ENCODE measurements at regions not wholly inside any gene's neighbourhood (a gene's known extent, or its start where the extent isn't known, plus 50 kb on each side); places are given as distances from the start of the nearest gene placed in this dataset.

- Histone ChIP-seq H3K9me3 (no peaks in the 10 kb centered on the region), H3K27me3 (replicated peaks; ENCODE audit: control insufficient read depth, insufficient read depth, low read length) (0 out of 2 replicates have a peak, but pooled peaks cover 1% of the 10 kb centered on the region), H3K4me3 (ENCODE audit: low read depth, low read length) (no peak overlapping the region), H3K36me3 (ENCODE audit: control insufficient read depth, insufficient read depth, low read length) (no peaks in the 10 kb centered on the region), H3K4me1 (no peaks in the 10 kb centered on the region)
- H3K4me3 Mint-ChIP-seq (ENCODE audit: unreplicated experiment), result no peak overlapping the region
- H3K9me3 Mint-ChIP-seq (ENCODE audit: unreplicated experiment), result no peaks in the 10 kb centered on the region
- ChIA-PET POLR2A (no interaction called here), CTCF (no interaction called here)
- no peak overlapping the region for H3K27ac Mint-ChIP-seq (ENCODE audit: unreplicated experiment)
- peaks cover 13% of the 10 kb centered on the region for H3K27me3 Mint-ChIP-seq (ENCODE audit: insufficient read depth, unreplicated experiment)
- TF ChIP-seq, protein P1, sequence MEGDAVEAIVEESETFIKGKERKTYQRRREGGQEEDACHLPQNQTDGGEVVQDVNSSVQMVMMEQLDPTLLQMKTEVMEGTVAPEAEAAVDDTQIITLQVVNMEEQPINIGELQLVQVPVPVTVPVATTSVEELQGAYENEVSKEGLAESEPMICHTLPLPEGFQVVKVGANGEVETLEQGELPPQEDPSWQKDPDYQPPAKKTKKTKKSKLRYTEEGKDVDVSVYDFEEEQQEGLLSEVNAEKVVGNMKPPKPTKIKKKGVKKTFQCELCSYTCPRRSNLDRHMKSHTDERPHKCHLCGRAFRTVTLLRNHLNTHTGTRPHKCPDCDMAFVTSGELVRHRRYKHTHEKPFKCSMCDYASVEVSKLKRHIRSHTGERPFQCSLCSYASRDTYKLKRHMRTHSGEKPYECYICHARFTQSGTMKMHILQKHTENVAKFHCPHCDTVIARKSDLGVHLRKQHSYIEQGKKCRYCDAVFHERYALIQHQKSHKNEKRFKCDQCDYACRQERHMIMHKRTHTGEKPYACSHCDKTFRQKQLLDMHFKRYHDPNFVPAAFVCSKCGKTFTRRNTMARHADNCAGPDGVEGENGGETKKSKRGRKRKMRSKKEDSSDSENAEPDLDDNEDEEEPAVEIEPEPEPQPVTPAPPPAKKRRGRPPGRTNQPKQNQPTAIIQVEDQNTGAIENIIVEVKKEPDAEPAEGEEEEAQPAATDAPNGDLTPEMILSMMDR (IDR thresholded peaks at IDR 0.05; ENCODE audit: insufficient read depth in 1 of 2, low read depth in 1 of 2, low read length in 1 of 2, severe bottlenecking in 1 of 2, unreplicated experiment in 1 of 2), result no peak
- H3K36me3 Mint-ChIP-seq (ENCODE audit: insufficient read depth, unreplicated experiment), result no peaks in the 10 kb centered on the region
- intact Hi-C loops (cut with micrococcal nuclease; ENCODE audit: unreplicated experiment), result no loop called here
- BruUV-seq (replicated peaks), result no TSS peak
- no peaks in the 10 kb centered on the region for H3K4me1 Mint-ChIP-seq (ENCODE audit: low read depth, unreplicated experiment)
- no peak for DNase-seq
Measured at GRCh38 chr3:124221422-124221821, 229.5 kb upstream of the ROPN1 start.

DNA sequence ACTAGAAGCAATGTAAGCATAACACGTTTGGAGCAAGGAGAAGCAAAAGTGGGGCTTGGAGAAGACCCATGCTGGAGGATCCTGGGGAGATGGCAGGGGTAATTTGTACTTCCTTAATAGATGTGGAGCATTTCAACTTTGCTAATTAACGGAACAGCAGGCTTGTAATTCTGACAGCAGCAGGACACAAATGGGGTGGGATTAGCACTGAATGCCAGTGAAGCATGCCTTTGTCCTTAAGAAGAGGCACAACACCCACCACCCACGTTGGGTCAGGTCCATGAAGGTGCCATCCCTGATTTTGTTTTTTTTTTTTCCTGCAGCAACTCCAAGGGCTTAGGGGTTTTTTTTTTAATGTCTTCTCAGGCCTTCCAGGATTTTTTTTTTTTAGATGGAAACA lies 231.9 kb upstream of the ROPN1 start:
- no peak overlapping the region for H3K4me3 ChIP-seq (ENCODE audit: low read depth, low read length)
- ChIA-PET CTCF (no interaction called here), POLR2A (no interaction called here)
- TF ChIP-seq, protein P1 (IDR thresholded peaks at IDR 0.05; ENCODE audit: insufficient read depth in 1 of 2, low read depth in 1 of 2, low read length in 1 of 2, severe bottlenecking in 1 of 2, unreplicated experiment in 1 of 2), result no peak
- BruUV-seq (replicated peaks), result no TSS peak
- intact Hi-C loops (cut with micrococcal nuclease; ENCODE audit: unreplicated experiment), result no loop called here
- Mint-ChIP-seq H3K27ac (ENCODE audit: unreplicated experiment) (no peak overlapping the region), H3K27me3 (ENCODE audit: insufficient read depth, unreplicated experiment) (peaks cover 22% of the 10 kb centered on the region), H3K36me3 (ENCODE audit: insufficient read depth, unreplicated experiment) (no peaks in the 10 kb centered on the region), H3K9me3 (ENCODE audit: unreplicated experiment) (no peaks in the 10 kb centered on the region), H3K4me3 (ENCODE audit: unreplicated experiment) (no peak overlapping the region), H3K4me1 (ENCODE audit: low read depth, unreplicated experiment) (no peaks in the 10 kb centered on the region)
- H3K9me3 ChIP-seq, result no peaks in the 10 kb centered on the region
- DNase-seq, result no peak
- H3K36me3 ChIP-seq (ENCODE audit: control insufficient read depth, insufficient read depth, low read length), result no peaks in the 10 kb centered on the region
- 0 out of 2 replicates have a peak, but pooled peaks cover 1% of the 10 kb centered on the region for H3K27me3 ChIP-seq (replicated peaks; ENCODE audit: control insufficient read depth, insufficient read depth, low read length)
- H3K4me1 ChIP-seq, result no peaks in the 10 kb centered on the region

DNA sequence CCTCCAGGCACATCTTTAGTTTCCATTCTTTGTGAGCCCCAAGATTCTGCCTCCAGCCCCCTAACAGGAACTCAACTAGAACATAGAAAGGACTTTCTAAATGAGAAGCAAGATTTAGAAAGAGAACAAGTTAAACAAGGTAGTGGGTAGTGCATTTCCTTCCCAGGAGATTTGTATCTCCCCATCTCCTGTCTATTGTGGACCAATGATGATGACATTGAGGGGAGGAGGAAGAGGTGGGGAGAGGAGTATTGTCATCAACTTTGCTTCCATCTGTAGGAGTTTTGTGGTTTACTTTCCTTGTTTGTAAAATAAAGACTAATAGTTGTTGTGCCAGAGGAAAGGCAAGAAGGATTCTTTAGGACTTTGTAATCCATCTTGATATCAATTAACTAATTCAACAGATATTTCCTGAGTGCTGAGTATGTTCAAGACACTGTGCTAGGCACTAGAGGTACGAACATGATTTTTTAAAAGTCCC lies 235.3 kb upstream of the ROPN1 start:
- no peaks in the 10 kb centered on the region for H3K36me3 Mint-ChIP-seq (ENCODE audit: insufficient read depth, unreplicated experiment)
- H3K4me3 Mint-ChIP-seq (ENCODE audit: unreplicated experiment), result no peak overlapping the region
- H3K4me3 ChIP-seq (ENCODE audit: low read depth, low read length), result no peak overlapping the region

More for the DNA sequence above, 235.3 kb upstream of the ROPN1 start:
- ChIA-PET POLR2A (no interaction called here), CTCF (no interaction called here)
- intact Hi-C loops (cut with micrococcal nuclease; ENCODE audit: unreplicated experiment), result no loop called here
- Histone ChIP-seq H3K9me3 (no peaks in the 10 kb centered on the region), H3K27me3 (replicated peaks; ENCODE audit: control insufficient read depth, insufficient read depth, low read length) (0 out of 2 replicates have a peak, but pooled peaks cover 1% of the 10 kb centered on the region), H3K4me1 (no peaks in the 10 kb centered on the region), H3K36me3 (ENCODE audit: control insufficient read depth, insufficient read depth, low read length) (no peaks in the 10 kb centered on the region)
- no peak for DNase-seq
- Mint-ChIP-seq H3K9me3 (ENCODE audit: unreplicated experiment) (no peaks in the 10 kb centered on the region), H3K27ac (ENCODE audit: unreplicated experiment) (no peak overlapping the region), H3K27me3 (ENCODE audit: insufficient read depth, unreplicated experiment) (peaks cover 22% of the 10 kb centered on the region), H3K4me1 (ENCODE audit: low read depth, unreplicated experiment) (no peaks in the 10 kb centered on the region)
- no TSS peak for BruUV-seq (replicated peaks)
- TF ChIP-seq, protein P1 (IDR thresholded peaks at IDR 0.05; ENCODE audit: insufficient read depth in 1 of 2, low read depth in 1 of 2, low read length in 1 of 2, severe bottlenecking in 1 of 2, unreplicated experiment in 1 of 2), result no peak
